Embryonic facial prominence (tissue), 1 donor: ENCODE measurements at regions not wholly inside any gene's neighbourhood (a gene's known extent, or its start where the extent isn't known, plus 50 kb on each side); places are given as distances from the start of the nearest gene placed in this dataset.
"Not testable (repeated sequence)": the region's sequence is repeated elsewhere in the genome, so short reads cannot be mapped to it uniquely, and the experiment has no call there.

ENCODE experiments used
- DNase-seq: peaks from one replicate; pipeline ENCODE4 v3.0.0-alpha.2; 2016; ENCODE audit errors: extremely low spot score

DNA sequence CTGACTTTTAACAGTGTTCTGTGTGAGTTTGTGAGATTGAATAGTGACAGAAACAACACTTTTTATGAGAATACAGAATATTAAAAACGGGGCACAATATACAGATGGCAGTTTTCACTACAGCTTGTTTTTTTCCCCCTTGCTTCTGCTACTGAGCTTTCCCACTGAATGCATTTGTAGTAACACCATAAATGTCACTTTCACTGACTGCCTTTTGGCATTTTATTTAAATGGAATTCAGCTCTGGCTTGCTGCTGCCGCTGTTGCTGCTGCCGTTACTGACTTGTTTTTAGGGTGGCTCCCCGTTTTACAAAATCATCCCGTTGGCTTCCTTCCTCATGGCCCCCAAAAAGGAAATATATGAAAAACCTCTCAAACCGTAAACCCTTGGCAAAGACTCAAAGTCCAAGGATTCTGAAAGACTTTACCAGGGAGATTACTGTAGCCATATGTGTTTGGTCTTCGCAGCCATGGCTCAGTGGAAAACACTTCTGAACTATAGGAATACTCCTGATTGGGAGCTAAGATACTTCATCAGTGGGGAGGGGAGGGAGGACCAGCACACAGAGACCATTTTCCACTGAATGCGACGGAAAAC is 151.0 kb downstream of the NUF2 start:
- no peak for DNase-seq

DNA sequence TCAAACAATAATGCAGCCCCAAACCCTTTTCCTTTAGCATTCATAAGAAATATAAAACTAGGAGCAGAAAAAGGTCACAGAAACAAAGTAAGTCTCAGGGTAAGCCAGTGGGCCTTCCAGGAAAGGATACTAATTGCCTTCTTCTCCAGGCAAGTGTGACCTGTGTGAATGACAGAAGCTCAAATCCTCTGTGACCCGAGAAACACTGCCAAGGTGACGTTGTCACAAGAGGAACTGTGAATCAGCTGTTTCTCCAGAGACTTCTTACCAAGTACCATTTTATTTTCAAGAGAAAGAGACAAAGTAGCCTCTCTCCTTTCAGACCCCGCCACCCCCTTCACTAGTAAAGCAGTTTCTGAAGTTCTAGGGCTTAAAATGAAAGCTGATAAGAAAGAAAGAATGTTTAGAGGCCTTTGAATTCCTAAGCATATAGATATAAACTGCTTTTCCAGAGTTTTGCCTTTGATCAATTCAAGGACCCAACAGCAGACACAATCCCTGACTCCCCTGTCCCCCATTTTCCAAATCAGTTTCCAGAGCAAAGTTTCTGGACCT is 155.6 kb downstream of the NUF2 start:
- DNase-seq: no peak

DNA sequence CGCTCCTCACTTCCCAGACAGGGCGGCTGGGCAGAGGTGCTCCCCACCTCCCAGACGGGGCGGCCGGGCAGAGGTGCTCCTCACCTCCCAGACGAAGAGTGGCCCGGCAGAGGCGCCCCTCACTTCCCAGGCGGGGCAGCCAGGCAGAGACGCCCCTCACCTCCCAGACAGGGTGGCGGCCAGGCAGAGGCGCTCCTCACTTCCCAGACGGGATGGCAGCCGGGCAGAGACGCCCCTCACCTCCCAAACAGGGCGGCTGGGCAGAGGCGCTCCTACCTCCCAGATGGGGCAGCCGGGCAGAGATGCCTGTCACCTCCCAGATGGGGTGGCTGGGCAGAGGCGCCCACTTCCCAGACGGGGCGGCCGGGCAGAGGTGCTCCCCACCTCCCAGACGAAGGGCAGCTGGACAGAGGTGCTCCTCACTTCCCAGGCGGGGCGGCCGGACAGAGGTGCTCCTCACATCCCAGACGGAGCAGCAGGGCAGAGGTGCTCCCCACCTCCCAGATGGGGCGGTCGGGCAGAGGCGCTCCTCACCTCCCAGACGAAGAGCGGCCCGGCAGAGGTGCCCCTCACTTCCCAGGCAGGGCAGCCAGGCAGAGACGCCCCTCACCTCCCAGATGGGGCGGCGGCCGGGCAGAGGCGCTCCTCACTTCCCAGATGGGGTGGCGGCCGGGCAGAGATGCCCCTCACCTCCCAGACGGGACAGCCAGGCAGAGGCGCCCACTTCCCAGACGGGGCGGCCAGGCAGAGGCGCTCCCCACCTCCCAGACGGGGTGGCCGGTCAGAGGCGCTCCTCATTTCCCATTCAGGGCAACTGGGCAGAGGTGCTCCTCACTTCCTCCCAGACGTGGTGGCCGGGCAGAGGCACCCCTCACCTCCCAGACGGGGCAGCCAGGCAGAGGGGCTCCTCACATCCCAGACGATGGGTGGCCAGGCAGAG is 176.9 kb downstream of the NUF2 start:
- not testable (repeated sequence) for DNase-seq

DNA sequence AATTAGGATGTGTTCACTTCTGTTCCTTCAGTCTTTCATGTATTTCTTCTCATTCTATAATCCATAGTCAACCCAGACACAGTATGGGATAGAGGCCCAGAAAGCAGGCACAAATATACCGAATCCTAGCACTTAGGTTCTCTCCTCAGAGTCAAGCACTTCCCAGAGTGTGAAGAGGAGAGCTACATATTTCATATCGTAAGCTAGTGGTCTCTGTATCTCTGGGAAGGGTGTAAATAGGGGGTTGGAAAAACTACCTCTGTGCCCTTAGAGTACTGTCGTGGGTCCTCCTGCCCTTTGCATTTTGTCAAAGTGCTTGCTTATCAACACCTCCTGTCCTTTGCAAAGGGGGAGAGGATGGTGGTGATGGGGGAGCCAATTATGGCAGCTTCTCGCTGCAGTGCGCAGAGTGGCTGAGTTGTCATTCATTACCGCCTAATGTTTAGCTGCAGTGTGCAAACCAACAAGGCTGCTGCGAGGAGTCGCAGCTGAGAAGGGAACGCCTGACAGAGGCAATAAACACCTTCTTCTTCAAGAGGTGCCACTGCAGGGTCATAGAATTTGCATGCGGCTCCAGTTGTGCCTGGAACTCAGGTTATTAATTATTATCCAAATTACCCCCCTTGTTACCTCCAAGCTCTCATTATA is 182.7 kb downstream of the NUF2 start:
- no peak for DNase-seq

DNA sequence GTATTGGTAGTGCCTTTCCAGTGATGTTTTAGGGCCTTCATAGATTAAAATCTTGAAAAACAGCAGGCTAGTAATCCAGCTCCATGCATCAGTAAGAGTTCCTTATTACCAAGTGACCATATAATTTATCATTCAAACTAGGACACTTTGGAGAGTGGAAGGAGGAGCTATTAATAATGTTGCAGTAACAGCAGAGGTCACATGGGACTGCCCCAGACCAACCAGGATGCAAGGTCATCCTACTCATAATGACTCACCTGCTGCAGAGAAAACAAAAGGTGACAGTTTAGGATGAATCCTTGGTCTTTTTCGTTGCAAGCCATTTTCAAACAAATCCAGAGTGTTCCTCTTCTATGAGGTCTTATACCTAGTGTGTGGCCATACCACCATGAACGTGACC is 187.4 kb downstream of the NUF2 start:
- no peak for DNase-seq

DNA sequence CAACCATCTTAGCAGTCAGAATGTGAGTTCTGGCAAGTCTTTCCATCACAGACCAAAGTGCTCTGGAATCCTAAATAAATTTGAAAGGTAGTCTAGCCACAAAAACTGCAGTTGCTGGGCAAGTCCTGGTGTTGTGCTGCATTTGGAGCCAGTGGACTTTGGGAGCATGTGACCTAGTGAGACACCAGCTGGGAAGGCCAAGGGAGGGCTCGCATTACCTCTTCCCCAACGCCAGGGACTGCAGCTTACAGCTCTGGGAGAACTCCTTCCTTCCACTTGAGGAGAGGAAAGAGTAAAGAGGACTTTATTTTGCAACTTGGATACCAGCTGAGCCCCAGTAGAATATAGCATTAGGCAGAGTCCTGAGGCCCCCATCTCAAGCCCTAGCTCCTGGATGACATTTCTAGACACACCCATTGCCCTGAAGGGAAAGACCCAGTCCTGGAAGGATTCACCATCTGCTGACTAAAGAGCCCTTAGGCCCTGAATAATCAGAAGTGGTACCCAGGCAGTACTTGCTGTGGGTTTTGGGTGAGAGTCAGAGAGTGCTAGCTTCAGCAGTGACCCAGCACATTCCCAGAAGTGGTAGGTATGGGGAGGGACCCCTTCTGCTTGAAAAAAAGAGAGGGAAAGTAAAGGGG is 190.7 kb downstream of the NUF2 start:
- no peak for DNase-seq

DNA sequence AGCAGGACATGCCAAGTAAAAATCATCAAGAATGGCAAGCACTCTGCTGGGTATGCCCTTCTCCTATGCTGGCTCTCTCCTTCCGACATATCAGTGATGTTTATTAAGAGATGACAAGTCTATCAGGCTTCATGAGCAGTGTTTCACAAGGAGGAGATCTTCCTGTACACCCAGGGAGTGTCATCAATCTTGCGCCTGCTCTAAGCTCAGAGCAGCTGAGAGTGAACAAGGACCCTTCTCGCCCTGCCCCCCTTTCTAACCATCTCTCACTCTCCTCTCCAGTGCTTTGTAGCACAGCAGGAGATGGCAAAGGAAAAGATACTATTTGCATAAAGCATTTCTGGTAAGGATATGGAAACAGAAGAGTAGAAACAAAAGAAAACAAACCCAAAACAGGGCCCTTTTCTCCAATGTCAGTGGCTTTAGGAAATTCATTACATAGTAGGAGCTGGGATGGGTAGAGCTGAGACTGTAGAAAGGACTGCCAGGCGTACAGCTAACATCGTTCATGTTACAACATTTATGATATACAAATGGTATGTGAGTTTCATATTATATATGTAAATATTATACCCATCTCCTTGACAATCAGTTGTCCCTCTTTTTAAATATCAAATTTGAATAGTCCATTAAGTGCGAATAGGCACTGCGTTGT is 201.7 kb downstream of the NUF2 start:
- DNase-seq: no peak

DNA sequence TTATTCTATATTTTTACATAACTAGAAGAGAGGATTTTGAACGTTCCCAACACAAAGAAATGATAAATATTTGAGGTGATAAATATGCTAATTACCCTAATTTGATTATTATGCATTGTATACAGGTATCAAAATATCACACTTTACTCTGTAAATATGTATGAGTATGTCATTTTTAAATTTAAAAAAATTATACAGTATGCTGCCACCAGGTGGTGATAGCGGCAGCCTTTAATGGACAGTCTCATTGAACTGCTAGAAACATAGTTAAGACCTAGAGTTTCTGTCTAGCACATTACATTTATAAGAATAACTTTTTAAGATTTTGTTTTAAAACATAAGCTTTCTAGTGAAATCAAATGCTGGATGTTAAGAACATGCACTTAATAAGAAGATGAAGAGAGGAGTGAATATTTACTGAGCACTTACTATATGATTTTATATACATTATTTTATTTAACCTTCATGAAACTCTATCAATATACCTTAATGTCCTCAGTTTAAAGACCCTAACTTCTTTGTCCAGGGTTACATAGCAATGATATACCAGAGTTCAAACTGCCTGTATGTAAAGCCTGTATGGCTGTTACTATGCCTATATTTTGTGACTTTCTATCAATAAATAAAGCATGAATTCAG is 207.1 kb downstream of the NUF2 start:
- no peak for DNase-seq

DNA sequence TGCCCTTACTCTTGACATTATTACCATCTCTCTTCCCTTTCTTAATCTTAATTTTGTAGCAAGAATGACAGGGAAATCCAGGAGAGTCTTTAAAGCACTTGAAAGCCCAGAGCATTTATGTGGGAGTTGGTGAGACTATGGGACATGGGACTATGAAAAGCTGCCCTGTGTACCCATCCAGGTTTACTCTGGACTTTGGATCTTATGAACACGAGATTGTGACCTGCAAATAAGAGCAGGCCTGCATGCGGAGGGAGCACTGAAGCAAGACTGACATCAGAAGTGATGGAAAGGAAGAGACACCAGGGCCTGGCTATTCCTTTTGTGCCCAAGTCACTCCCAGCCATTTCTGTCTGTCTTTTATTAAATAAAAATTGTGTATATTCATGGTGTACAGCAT is 209.6 kb downstream of the NUF2 start:
- no peak for DNase-seq

DNA sequence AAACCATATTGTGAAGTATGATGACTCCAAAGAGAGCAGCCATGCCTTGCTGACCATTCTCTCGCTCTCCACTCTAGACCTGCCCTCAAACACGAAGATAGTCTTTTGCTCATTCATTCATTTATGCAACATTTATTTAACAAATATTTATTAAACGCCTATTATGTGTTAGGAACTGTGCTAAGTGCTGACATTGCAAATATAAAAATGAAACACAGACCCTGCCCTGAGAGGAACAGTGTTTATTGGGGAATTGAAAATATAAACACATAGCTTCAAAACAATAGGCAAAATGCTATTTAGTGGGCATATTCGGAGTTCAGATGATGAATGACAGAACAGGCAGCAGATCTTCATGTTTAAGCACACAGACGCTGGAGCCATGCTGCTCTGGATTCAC is 213.6 kb downstream of the NUF2 start:
- no peak for DNase-seq

DNA sequence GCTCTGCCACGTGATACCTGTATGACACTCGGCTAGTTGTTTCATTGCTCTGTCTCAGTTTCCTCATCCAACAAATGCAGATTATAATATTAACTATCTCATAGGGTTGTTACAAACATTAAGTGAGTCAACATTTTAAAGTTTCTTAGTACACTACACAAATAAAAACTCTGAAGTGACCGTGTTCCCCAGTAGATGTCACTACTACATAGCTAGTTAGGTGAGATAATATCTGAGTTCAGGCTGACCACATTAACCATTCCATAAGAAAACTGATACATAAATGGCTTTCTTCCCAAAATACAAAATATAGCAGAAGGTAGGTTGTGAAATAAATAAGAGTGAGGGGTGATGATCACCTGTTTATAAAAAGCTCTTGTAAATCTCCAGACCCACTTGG is 214.1 kb downstream of the NUF2 start:
- no peak for DNase-seq

DNA sequence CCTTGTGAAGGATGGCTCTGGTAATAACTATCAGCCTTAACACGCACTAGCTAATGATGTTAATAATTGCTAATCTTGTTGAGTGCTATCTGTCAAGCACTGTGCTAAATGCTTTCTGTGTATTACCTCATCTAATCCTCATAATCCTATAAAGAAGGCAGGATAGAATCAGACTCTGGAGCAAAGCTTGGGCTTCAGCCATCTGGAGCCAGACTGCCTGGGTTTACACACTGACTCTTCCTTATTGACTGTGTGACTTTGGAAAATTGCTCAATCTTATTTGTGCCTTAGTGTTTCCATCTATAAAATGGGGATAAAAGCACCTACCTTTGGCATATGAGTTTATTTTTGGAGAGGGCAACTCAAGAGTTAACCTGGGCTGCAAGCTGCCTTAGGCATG is 216.1 kb downstream of the NUF2 start:
- no peak for DNase-seq

DNA sequence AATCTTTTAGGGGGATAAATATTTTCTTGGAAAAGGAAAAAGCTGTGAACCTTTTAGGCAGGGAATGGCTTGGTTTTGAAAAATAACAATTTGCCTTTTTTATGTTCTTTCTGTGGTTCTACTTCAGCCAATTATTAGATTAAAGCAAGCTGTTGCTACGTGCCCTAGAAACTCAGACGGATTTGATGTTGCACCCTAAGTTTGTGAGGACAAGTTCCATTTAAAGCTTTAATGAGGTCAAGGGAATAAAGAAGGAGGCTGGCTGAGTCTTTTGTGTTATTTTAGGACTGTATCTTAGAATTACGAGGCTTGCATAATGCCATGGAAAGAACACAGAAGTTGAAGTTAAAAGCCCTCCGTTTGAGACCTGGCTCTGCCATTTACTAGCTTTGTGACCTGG is 216.9 kb downstream of the NUF2 start:
- no peak for DNase-seq

DNA sequence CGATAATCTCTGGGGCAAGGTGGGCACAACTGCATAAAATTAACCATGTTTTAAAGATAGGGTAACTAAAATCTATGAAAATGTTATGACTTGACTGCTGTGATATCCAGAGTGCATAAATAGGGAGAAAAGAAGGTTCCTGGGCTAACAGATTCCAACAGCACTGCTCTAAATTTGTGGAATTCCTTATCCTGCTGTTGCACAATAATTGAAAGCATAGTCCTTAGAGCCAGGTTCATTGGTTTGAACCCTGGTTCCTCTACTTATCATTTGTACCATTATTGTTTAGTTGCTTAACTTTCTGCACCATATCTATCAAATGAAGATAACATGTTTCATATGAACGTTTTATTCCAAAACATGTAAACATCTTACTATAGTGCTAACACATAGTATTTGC is 219.0 kb downstream of the NUF2 start:
- DNase-seq: no peak

DNA sequence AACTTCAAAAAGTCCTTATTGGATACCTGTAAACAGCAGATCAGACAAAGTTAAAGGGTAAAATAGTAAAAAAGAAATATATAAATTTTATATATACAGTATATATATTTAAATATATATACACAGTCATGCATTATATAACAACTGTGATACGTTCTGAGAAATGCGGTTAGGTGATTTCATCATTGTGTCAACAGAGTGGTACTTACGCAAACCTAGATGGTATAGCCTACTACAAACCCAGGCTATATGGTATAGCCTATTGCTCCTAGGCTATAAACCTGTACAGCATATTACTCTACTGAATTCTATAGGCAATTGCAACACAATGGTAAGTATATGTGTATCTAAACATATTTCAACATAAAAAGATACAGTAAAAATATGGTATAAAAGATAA is 222.7 kb downstream of the NUF2 start:
- no peak for DNase-seq

DNA sequence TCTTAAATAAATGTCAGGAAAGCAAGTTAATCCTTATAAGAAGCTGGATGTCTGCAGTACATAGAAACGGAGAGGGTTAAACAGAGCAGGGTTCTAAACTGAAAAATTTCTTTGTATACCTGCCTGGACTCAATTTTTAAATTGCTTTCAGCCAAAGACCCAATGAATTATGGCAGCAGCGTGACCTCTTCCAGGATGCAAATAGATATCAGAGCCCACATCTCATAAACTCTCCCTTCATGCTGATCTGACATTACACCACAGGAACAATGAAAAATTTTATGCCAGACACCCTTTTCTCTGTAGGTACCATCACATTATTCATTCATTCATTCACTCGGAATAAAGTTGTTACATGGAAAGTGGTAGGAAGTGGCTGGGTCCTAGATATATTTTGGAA is 236.4 kb downstream of the NUF2 start:
- DNase-seq: no peak

DNA sequence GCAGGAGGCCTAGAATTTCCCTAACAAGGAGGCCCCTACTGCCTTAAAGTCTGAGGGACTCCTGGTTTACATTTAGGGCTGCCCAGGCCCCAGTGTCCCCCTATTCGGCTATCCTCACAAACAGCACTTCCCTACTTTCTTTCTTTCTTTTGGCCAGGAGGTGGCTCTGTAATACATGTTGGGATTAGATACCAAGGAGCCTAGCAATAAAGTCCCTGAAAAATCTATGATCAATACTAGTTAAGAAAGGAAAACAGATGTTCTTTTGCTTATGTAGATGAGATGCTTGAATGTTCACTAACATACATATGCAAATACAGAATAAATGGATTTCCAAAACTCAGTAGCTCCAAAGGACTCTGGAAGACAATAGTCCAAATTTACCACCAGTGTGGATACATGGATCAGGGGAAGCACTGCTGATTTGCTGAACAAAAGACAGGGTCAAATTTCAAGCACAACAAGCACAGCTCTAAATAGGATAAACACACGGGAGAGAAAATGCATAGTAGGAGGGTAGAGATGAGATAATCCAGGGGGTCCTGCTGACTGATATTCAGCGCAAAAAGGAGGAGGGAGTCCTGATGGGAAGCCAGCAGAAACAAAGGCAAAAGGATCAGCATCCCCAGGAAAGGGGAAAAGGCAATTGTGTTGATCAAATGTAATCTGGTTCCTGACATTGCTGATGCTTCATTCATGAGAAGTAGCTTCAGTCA is 240.0 kb downstream of the NUF2 start:
- no peak for DNase-seq

DNA sequence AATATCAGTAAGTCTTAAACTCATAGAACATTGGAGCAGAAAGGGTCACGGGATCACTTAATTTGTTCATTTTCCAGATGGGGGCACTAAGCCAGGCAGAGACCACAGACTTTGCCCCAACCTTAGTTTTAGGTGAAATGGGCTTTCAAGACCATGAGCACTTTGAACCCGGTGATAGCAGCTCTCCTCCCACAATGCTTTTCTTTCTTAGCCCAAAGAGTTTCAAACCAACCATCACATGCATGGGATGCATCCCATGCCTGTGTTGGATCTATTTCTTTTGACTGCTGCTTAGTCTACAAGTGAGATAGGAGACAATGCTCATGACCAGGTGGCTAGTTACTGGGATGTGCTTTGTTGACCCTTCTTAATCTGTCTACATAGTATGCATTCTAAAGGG is 240.6 kb downstream of the NUF2 start:
- no peak for DNase-seq

DNA sequence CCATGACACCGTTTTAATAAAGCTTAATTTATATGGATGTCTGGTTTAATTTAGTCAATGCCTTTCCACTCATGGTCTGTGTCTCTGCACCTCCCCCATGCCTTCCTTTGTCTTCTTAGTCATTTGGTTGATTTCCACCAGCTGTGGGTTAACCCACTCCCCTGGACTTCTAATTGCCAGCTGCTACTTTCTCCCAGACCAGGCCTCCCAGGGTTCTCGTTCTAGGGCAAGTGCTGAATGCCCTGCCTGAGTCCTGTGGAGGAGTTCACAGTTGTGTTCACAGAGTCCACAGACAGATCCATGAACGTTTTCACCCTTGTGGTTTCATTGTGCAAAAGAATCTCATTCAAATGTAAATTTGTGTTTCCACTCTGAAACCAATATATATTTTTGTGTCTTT is 243.4 kb downstream of the NUF2 start:
- no peak for DNase-seq

DNA sequence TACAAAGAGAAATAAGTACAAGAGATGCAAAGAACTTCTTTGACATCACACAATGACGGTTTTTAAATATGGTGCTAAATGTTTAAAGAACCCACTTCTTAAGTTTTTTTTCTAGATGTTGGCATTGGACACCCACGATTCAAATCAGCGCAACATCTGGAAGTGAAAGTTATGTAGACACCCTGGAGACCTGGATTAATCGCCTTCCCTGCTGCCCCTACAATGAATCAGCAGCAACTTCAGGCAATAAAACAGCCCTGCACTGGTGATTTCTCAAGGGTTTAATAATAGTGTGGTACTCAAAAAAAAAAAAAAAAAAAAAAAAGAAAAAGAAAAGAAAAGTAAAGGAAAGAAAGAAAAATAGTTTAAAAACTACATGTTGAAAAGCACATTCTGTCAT is 248.3 kb downstream of the NUF2 start:
- DNase-seq: no peak

DNA sequence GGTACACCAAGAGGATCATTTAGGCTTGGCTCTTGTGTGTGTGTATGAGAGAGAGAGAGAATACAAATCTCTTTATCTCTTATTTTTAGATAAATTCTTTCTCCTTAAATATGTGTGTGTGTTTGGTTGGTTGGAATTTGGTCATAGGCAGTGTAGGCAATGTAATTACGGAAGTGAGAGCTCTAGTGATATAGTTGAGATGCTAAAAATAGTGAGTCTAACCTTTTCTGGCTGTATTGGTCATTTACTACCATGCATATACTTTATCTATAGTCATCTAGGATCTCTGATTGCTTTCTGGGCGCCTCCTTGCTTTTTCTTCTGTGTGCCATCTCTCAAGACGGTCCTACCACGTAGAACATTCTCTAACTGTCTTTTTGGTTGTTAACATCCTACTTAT is 250.2 kb downstream of the NUF2 start:
- DNase-seq: no peak
